Common myeloid progenitor, CD34-positive (primary cell): ENCODE measurements at regions not wholly inside any gene's neighbourhood (a gene's known extent, or its start where the extent isn't known, plus 50 kb on each side); places are given as distances from the start of the nearest gene placed in this dataset.

Source experiments
- CTCF ChIA-PET: fragments of 350-600 bp; sonication (Branson Sonifier 250); formaldehyde crosslinking; loops from one replicate; lab custom pipeline; 2021; ENCODE audit warnings: antibody characterized with exemption; lab: Charles Lee
- POLR2A ChIA-PET: fragments of 350-600 bp; sonication (Branson Sonifier 250); formaldehyde crosslinking; loops from one replicate; lab custom pipeline; 2021; ENCODE audit warnings: antibody characterized with exemption; lab: Charles Lee
- DNase-seq, 3 donors: peaks; one replicate each; pipeline versions ENCODE4 v3.0.0 to v3.0.0-alpha.2; 2013
- H3K27ac ChIP-seq, 2 experiments: 1 replicate in 1 of 2; 2 replicates in 1 of 2; pipeline ENCODE4 v1.7.0; 2013; ENCODE audit warnings: inconsistent platforms in 2 of 2, low read length in 2 of 2, mild to moderate bottlenecking in 2 of 2, low read depth in 1 of 2, moderate library complexity in 1 of 2; ENCODE audit not compliant: severe bottlenecking in 2 of 2, insufficient read depth in 1 of 2, poor library complexity in 1 of 2
- H3K27me3 ChIP-seq, 5 experiments: replicated peaks in 2 of 5; 1 replicate in 3 of 5; 2 replicates in 2 of 5; pipeline versions ENCODE4 v1.6.1 to v1.7.0; 2013; ENCODE audit warnings: low read length in 4 of 5, mild to moderate bottlenecking in 2 of 5, moderate library complexity in 2 of 5, inconsistent platforms in 1 of 5; ENCODE audit not compliant: insufficient read depth in 5 of 5, control insufficient read depth in 4 of 5
- H3K36me3 ChIP-seq, 4 experiments: 1 replicate in 2 of 4; 2 replicates in 2 of 4; pipeline versions ENCODE4 v1.6.1 to v1.7.0; 2013; ENCODE audit warnings: low read length in 3 of 4, control low read depth in 1 of 4, mild to moderate bottlenecking in 1 of 4; ENCODE audit not compliant: control insufficient read depth in 4 of 4, insufficient read depth in 4 of 4
- H3K4me1 ChIP-seq, 4 experiments: 1 replicate in 3 of 4; 2 replicates in 1 of 4; pipeline versions ENCODE4 v1.6.1 to v1.7.1; 2013; ENCODE audit warnings: low read length in 3 of 4, mild to moderate bottlenecking in 3 of 4, control low read depth in 1 of 4, inconsistent platforms in 1 of 4, moderate library complexity in 1 of 4; ENCODE audit not compliant: control insufficient read depth in 4 of 4, insufficient read depth in 4 of 4; ENCODE audit errors: control extremely low read depth in 1 of 4
- H3K4me3 ChIP-seq, 7 experiments: 1 replicate in 4 of 7; 2 replicates in 3 of 7; pipeline versions ENCODE4 v1.5.1 to v1.7.0; 2013; ENCODE audit warnings: mild to moderate bottlenecking in 7 of 7, low read length in 6 of 7, moderate library complexity in 6 of 7, inconsistent platforms in 2 of 7, low read depth in 2 of 7, control low read depth in 1 of 7; ENCODE audit not compliant: insufficient read depth in 4 of 7, control insufficient read depth in 1 of 7; ENCODE audit errors: extremely low read depth in 1 of 7
- H3K9me3 ChIP-seq, 5 experiments: 1 replicate in 4 of 5; 2 replicates in 1 of 5; pipeline versions ENCODE4 v1.6.1 to v1.7.1; 2013; ENCODE audit warnings: low read length in 4 of 5, mild to moderate bottlenecking in 2 of 5, inconsistent platforms in 1 of 5, low read depth in 1 of 5, moderate library complexity in 1 of 5; ENCODE audit not compliant: control insufficient read depth in 4 of 5, insufficient read depth in 2 of 5; ENCODE audit errors: control extremely low read depth in 1 of 5
- WGBS: methylation state at CpG from one replicate; pipeline ENCODE4 v1.1.5; 2013; ENCODE audit not compliant: insufficient coverage; 5-methylcytosine and 5-hydroxymethylcytosine counted together

- WGBS: 82% methylated on average over 3 of the region's 3 CpGs
- Histone ChIP-seq H3K27ac (no peak overlapping the region), H3K9me3 (peaks cover 0 to 2% (median 0%) of the 10 kb centered on the region in 5 experiments), H3K27me3 (peaks cover 0 to 7% (median 0%) of the 10 kb centered on the region in 5 experiments), H3K36me3 (no peaks in the 10 kb centered on the region), H3K4me1 (peaks cover 0 to 7% (median 2%) of the 10 kb centered on the region in 4 experiments), H3K4me3 (no peak overlapping the region)
- ChIA-PET CTCF (no interaction called here), POLR2A (no interaction called here)
- DNase-seq: no peak
Observed at GRCh38 chrX:39585808-39586207, 511.9 kb downstream of the BCOR start.

GRCh38 chrX:39586359-39586758, 511.4 kb downstream of the BCOR start:
- 79% methylated on average over 2 of the region's 4 CpGs for WGBS
- no peak overlapping the region for H3K27ac ChIP-seq

GRCh38 chrX:39591099-39591498, 506.7 kb downstream of the BCOR start:
- 71% methylated on average over 1 of the region's 3 CpGs for WGBS
- no peak for DNase-seq
- POLR2A ChIA-PET: no interaction called here
- Histone ChIP-seq H3K9me3 (no peaks in the 10 kb centered on the region), H3K4me1 (no peaks in the 10 kb centered on the region), H3K36me3 (no peaks in the 10 kb centered on the region), H3K27me3 (peaks cover 0 to 4% (median 0%) of the 10 kb centered on the region in 5 experiments), H3K4me3 (no peak overlapping the region), H3K27ac (no peak overlapping the region)
- CTCF ChIA-PET: interaction anchor here (1.4 kb wide), 1 partner anchor 21 kb away, joined by 3 read pairs; no protein-coding TSS in a partner anchor

More at GRCh38 chrX:39586359-39586758, 511.4 kb downstream of the BCOR start:
- peaks cover 0 to 2% (median 0%) of the 10 kb centered on the region in 5 experiments for H3K9me3 ChIP-seq
- ChIA-PET CTCF (no interaction called here), POLR2A (no interaction called here)
- no peak overlapping the region for H3K4me3 ChIP-seq
- H3K36me3 ChIP-seq: no peaks in the 10 kb centered on the region
- H3K4me1 ChIP-seq: peaks cover 0 to 7% (median 2%) of the 10 kb centered on the region in 4 experiments
- H3K27me3 ChIP-seq: peaks cover 0 to 4% (median 0%) of the 10 kb centered on the region in 5 experiments
- DNase-seq: no peak

- Histone ChIP-seq H3K4me3 (no peak overlapping the region), H3K27ac (no peak overlapping the region), H3K9me3 (no peaks in the 10 kb centered on the region), H3K4me1 (no peaks in the 10 kb centered on the region), H3K36me3 (no peaks in the 10 kb centered on the region), H3K27me3 (peaks cover 0 to 4% (median 0%) of the 10 kb centered on the region in 5 experiments)
- POLR2A ChIA-PET: no interaction called here
- CTCF ChIA-PET: no interaction called here
- no peak for DNase-seq
Observed at GRCh38 chrX:39592776-39593175, 505.0 kb downstream of the BCOR start.

- ChIA-PET POLR2A (no interaction called here), CTCF (interaction anchor here (0.9 to 1.9 kb wide), 2 partner anchors 13 to 32 kb away, joined by 4 to 5 read pairs; no protein-coding TSS in a partner anchor)
Observed at GRCh38 chrX:39595977-39596376, 501.8 kb downstream of the BCOR start.

GRCh38 chrX:39596437-39596836, 501.3 kb downstream of the BCOR start:
- CTCF ChIA-PET: no interaction called here

More at GRCh38 chrX:39595977-39596376, 501.8 kb downstream of the BCOR start:
- Histone ChIP-seq H3K4me1 (no peaks in the 10 kb centered on the region), H3K36me3 (no peaks in the 10 kb centered on the region), H3K27ac (no peak overlapping the region), H3K4me3 (no peak overlapping the region), H3K27me3 (peaks cover 0 to 8% (median 0%) of the 10 kb centered on the region in 5 experiments), H3K9me3 (no peaks in the 10 kb centered on the region)
- 89% methylated on average over 1 of the region's 1 CpG for WGBS
- DNase-seq: no peak

GRCh38 chrX:39599339-39599738, 498.4 kb downstream of the BCOR start:
- WGBS: 91% methylated on average over 6 of the region's 6 CpGs
- Histone ChIP-seq H3K27ac (no peak overlapping the region), H3K4me1 (peaks cover 0 to 2% (median 0%) of the 10 kb centered on the region in 4 experiments), H3K4me3 (no peak overlapping the region), H3K9me3 (no peaks in the 10 kb centered on the region), H3K36me3 (no peaks in the 10 kb centered on the region), H3K27me3 (peaks cover 0 to 5% (median 0%) of the 10 kb centered on the region in 5 experiments)
- CTCF ChIA-PET: no interaction called here
- POLR2A ChIA-PET: no interaction called here
- no peak for DNase-seq

More at GRCh38 chrX:39596437-39596836, 501.3 kb downstream of the BCOR start:
- Histone ChIP-seq H3K36me3 (no peaks in the 10 kb centered on the region), H3K4me3 (no peak overlapping the region), H3K9me3 (no peaks in the 10 kb centered on the region), H3K27ac (no peak overlapping the region), H3K4me1 (peaks cover 0 to 2% (median 0%) of the 10 kb centered on the region in 4 experiments), H3K27me3 (peaks cover 0 to 8% (median 0%) of the 10 kb centered on the region in 5 experiments)
- DNase-seq: no peak
- POLR2A ChIA-PET: no interaction called here
